ENCODE measurements at regions not wholly inside any gene's neighbourhood (a gene's known extent, or its start where the extent isn't known, plus 50 kb on each side); places are given as distances from the start of the nearest gene placed in this dataset.

- Histone ChIP-seq H2AFZ (ENCODE audit: low read depth) (peak overlapping the region; percentile 60), H3K27ac (ENCODE audit: low read depth in 2 of 2, low read length in 1 of 2) (peak overlapping the region in 1 of 2 experiments; percentile 70; a peak in 2 of 4 replicates), H3K9me2 (no peaks in the 10 kb centered on the region), H3K4me2 (peak overlapping the region; percentile 39), H3K36me3 (replicated peaks in 1 of 2; ENCODE audit: control insufficient read depth in 1 of 2, insufficient read depth in 2 of 2, low read length in 1 of 2) (no peaks in the 10 kb centered on the region), H3K27me3 (ENCODE audit: insufficient read depth) (peaks cover 25% of the 10 kb centered on the region; the same call in 1 of the 2 replicates), H3K79me2 (ENCODE audit: insufficient read depth) (no peaks in the 10 kb centered on the region), H3F3A (replicated peaks; ENCODE audit: insufficient read depth) (peaks cover 42% of the 10 kb centered on the region), H4K20me1 (ENCODE audit: insufficient read depth) (no peaks in the 10 kb centered on the region), H3K9ac (no peak overlapping the region), H3K4me1 (ENCODE audit: control insufficient read depth in 1 of 2, insufficient read depth in 2 of 2, low read depth in 1 of 2, low read length in 1 of 2) (peaks cover 0 to 16% of the 10 kb centered on the region in 2 experiments; a peak in 1 of 4 replicates), H3K9me3 (no peaks in the 10 kb centered on the region), H3K4me3 (ENCODE audit: low read depth in 2 of 2, low read length in 1 of 2) (no peak overlapping the region)
- no peak for DNase-seq
- 15% methylated on average over 12 of the region's 12 CpGs for WGBS (ENCODE audit: low lambda C conversion rate)
- POLR2A ChIA-PET: no interaction called here
- CTCF ChIA-PET: no interaction called here
- TF ChIP-seq JUND (IDR thresholded peaks at IDR 0.05): peak; percentile 58
- TF ChIP-seq REST (IDR thresholded peaks at IDR 0.05; ENCODE audit: low read depth, low read length): no peak
- TF ChIP-seq MXI1 (IDR thresholded peaks at IDR 0.05; ENCODE audit: low read depth, low read length): no peak
- TF ChIP-seq EP300 (IDR thresholded peaks at IDR 0.05; ENCODE audit: borderline replicate concordance in 1 of 2, low read depth in 1 of 2, low read length in 1 of 2): peak in 1 of 2 experiments; percentile 20; a peak in 1 of 4 replicates
- no peak for TF ChIP-seq TAF1 (IDR thresholded peaks at IDR 0.05; ENCODE audit: borderline replicate concordance, low read depth, low read length)
- peak; percentile 54; the same call in 1 of the 2 replicates for TF ChIP-seq TCF12 (IDR thresholded peaks at IDR 0.05)
- TF ChIP-seq TEAD4 (IDR thresholded peaks at IDR 0.05; ENCODE audit: borderline replicate concordance, insufficient read depth): 0 out of 2 replicates have a peak, but pooled peaks have one; percentile 48
- no peak for TF ChIP-seq USF2 (IDR thresholded peaks at IDR 0.05; ENCODE audit: borderline replicate concordance, low read depth, low read length)
- TF ChIP-seq GABPA (IDR thresholded peaks at IDR 0.05; ENCODE audit: low read depth): peak; percentile 32; the same call in 1 of the 2 replicates
- TF ChIP-seq RXRA (IDR thresholded peaks at IDR 0.05; ENCODE audit: borderline replicate concordance, low read depth): peak; percentile 73; the same call in 1 of the 2 replicates
- TF ChIP-seq FOSL2 (IDR thresholded peaks at IDR 0.05; ENCODE audit: borderline replicate concordance, low read depth): peak; percentile 73
- peak; percentile 38; the same call in 1 of the 2 replicates for TF ChIP-seq MAX (IDR thresholded peaks at IDR 0.05; ENCODE audit: low read depth)
Measured at GRCh38 chr9:755454-756381, 85.8 kb upstream of the DMRT1 start.

Measured in SK-N-SH (cell line).